ENCODE measurements at regions not wholly inside any gene's neighbourhood (a gene's known extent, or its start where the extent isn't known, plus 50 kb on each side); places are given as distances from the start of the nearest gene placed in this dataset.

DNA sequence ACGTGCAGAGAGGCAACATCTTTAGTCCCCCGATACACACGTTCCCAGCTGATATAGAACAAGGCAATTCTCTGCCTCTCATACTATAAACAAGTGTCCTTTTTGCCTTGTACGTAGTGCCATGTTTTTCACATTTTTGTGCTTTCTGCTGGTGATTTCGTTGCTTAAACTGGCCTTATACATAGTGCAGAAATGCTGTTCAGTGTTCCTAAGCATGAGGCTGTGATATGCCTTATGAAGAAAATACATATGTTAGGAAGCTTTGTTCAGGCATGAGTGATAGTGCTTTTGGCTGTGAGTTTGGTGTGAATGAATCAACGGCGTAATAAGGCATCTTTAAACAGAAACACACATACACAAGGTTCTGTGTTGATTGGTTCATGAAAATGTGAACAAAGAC is 77.2 kb downstream of the KATNIP start:
- TF ChIP-seq, protein P1, sequence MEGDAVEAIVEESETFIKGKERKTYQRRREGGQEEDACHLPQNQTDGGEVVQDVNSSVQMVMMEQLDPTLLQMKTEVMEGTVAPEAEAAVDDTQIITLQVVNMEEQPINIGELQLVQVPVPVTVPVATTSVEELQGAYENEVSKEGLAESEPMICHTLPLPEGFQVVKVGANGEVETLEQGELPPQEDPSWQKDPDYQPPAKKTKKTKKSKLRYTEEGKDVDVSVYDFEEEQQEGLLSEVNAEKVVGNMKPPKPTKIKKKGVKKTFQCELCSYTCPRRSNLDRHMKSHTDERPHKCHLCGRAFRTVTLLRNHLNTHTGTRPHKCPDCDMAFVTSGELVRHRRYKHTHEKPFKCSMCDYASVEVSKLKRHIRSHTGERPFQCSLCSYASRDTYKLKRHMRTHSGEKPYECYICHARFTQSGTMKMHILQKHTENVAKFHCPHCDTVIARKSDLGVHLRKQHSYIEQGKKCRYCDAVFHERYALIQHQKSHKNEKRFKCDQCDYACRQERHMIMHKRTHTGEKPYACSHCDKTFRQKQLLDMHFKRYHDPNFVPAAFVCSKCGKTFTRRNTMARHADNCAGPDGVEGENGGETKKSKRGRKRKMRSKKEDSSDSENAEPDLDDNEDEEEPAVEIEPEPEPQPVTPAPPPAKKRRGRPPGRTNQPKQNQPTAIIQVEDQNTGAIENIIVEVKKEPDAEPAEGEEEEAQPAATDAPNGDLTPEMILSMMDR (conservative IDR thresholded peaks at IDR 0.05; ENCODE audit: low read depth, low read length) = no peak
- no peak for TF ChIP-seq POLR2A (IDR thresholded peaks at IDR 0.05; ENCODE audit: low read depth, low read length)
- no peak for TF ChIP-seq FOS (IDR thresholded peaks at IDR 0.05; ENCODE audit: low read depth, low read length)
- TF ChIP-seq CEBPB (IDR thresholded peaks at IDR 0.05; ENCODE audit: low read depth, low read length) = no peak
- no peak for TF ChIP-seq MAZ (IDR thresholded peaks at IDR 0.05; ENCODE audit: borderline replicate concordance, low read depth, low read length)
- TF ChIP-seq, protein P2, sequence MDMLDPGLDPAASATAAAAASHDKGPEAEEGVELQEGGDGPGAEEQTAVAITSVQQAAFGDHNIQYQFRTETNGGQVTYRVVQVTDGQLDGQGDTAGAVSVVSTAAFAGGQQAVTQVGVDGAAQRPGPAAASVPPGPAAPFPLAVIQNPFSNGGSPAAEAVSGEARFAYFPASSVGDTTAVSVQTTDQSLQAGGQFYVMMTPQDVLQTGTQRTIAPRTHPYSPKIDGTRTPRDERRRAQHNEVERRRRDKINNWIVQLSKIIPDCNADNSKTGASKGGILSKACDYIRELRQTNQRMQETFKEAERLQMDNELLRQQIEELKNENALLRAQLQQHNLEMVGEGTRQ (IDR thresholded peaks at IDR 0.05; ENCODE audit: low read depth, low read length) = no peak
- TF ChIP-seq BHLHE40 (IDR thresholded peaks at IDR 0.05; ENCODE audit: low read depth, low read length) = no peak; the same call in 1 of the 2 replicates
- TF ChIP-seq, protein P3, sequence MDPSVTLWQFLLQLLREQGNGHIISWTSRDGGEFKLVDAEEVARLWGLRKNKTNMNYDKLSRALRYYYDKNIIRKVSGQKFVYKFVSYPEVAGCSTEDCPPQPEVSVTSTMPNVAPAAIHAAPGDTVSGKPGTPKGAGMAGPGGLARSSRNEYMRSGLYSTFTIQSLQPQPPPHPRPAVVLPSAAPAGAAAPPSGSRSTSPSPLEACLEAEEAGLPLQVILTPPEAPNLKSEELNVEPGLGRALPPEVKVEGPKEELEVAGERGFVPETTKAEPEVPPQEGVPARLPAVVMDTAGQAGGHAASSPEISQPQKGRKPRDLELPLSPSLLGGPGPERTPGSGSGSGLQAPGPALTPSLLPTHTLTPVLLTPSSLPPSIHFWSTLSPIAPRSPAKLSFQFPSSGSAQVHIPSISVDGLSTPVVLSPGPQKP (IDR thresholded peaks at IDR 0.05; ENCODE audit: borderline replicate concordance, low read depth, low read length) = no peak
- TF ChIP-seq RAD21 (IDR thresholded peaks at IDR 0.05; ENCODE audit: low read length) = no peak
- TF ChIP-seq CHD1 (IDR thresholded peaks at IDR 0.05; ENCODE audit: low read depth, low read length) = no peak

Data from IMR-90 (cell line).